Inferior parietal cortex (tissue), 1 donor: ENCODE measurements at regions not wholly inside any gene's neighbourhood (a gene's known extent, or its start where the extent isn't known, plus 50 kb on each side); places are given as distances from the start of the nearest gene placed in this dataset.
A peak's percentile ranks its signal among the peaks of the same experiment; 100 is the strongest.

Source experiments
- DNase-seq: peaks from one replicate; pipeline ENCODE4 v3.0.0-alpha.2; 2016; ENCODE audit errors: extremely low spot score

DNA sequence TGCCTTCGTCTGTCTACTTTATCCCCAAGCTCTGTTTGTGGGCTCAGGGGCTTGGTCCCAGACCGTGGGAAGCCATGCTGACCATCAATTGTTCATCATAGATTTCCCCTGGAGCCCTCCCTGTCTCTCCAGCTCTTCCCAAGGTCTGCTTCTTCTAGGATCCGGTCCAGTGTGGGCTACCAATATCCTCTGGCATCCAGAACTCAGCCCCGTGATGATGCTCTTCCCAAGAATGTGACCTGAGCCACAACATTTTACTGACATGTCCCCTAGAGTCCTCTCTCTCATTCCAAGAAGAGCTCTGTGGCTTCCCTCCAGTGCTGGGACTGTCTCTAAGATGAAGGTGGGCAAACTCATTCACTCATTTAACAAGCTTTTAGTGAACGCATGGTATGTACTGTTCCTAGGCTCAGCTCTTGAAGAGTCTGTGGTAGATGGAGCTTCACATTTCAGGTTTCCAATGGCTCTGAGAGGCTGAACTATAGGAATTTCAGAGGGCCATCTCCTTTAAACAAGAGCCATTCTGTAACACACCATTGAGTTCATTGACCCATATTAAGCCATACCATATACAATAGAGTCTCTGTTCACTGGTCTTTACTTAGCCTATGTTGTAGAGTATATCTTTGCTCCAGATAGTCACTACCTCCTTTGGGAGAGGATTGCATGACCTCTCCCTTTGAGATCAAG is 142.0 kb upstream of the APCDD1 start:
- DNase-seq = no peak

DNA sequence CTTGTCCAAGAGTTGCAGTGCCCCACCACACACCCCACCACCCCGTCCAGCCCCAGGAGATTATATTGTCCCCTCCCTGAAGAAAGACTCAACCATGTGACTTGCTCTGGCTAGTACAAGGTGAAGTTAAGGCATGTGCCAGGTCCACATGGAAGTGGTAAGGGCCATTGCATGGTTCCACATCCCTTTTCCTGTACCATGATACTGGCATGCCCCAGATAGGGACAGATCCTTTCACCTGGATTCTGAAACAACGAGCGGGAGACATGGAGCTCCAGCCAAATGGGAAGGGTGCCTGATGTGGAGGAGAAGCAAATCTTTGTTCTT is 141.5 kb upstream of the APCDD1 start:
- no peak for DNase-seq

DNA sequence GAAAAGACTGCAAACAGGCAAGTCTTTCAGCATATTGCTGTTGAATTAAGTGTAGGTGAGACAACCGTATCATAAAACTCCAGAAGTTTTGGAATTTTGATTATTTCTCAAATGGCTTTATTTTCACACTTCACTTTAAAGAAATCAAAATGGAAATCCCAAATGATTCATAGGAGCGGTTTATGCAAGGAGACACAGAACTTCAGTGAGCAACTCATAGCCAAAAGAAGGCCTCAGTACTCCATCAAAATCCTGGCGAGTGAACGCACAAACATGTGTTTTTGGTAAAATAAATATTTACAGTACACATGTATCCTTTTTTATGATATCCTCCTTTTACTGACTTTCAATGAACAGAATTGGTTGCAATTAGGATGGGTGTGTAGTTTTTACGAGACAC is 140.4 kb upstream of the APCDD1 start:
- DNase-seq = no peak

DNA sequence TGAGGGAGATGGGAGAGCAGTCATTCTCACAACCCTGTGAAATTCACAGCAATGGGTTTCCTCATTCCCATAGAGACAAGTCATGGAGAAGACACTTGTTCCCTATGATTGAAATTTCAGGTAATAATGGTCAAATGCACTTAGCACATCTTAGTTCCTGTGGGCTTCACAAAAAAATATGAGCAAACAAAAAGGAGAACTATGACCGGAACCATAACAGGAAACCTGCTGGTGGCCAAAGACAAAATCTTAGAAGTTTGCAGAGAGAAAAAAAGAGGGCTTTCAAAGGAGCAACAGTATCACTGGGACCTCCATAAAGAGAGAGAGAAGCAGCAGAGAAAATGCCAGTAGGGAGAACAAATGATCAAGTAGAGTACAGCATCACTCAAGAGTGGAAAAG is 138.9 kb upstream of the APCDD1 start:
- DNase-seq = no peak

DNA sequence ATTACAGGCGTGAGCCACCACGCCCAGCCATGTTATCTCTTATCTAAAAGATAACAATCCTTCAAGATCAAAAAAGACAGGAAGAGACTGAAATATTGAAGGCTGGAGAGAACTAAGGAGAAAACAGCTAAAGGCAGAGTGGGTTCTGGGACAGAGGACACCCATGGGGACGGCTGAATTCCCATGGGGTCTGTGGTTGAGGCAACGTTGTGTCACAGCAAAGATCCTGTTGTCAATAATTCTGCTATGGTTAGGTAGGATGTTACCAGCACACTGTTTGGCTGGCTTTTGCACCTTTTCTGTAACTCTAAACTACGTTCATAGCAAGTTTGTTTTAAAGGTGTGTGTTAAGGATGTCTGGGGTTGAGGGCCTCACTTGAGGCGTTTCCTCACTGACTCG is 137.7 kb upstream of the APCDD1 start:
- no peak for DNase-seq

DNA sequence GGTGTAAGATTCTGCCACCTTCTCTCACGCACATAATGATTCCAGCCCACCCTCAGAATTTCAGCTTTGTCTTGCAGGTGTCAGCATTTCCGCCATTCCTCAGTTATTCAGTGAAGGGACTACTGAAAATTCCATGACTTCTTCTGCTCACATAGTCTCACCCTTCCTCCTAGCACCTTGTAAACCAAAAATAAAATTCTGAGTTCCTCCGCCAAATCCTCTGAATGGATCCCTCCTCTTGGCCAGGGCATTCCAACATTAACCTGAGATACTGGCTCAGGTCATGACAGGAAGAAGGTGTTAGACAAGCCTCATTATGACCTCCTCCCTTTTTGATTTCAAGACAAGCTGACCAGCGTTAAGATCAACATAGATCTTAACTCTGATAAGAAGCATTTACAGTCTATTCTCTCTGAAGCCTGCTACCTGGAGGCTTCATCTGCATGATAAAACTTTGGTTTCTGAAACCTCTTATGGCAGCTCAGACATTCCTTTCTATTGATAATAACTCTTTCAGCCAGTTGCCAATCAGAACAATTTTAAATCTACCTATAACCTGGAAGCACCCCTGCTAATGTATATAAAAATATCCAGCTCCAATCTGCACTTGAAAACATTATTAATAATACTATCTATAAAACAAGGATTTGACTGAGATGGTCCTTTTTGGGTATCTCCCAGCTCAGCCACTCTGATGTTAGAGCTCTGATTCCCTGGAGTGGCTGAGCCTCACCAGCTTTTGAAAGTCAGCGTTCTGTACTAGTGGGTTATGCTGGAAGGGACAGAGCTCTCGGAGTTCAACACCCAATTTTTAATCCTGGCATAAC is 136.4 kb upstream of the APCDD1 start:
- no peak for DNase-seq

DNA sequence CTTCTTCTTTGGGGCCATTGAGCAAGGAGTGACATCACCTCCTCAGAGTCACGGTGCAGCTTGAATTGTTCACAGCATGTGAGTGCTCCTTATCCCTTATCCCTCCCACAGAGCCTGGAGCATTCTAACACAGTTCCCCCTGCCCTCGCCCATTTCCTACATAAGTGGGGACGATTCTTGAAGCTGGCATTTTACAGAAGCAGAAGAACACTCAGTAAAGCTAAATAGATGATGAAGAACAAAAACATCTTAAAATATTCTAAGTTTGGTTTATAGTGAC is 135.8 kb upstream of the APCDD1 start:
- no peak for DNase-seq

DNA sequence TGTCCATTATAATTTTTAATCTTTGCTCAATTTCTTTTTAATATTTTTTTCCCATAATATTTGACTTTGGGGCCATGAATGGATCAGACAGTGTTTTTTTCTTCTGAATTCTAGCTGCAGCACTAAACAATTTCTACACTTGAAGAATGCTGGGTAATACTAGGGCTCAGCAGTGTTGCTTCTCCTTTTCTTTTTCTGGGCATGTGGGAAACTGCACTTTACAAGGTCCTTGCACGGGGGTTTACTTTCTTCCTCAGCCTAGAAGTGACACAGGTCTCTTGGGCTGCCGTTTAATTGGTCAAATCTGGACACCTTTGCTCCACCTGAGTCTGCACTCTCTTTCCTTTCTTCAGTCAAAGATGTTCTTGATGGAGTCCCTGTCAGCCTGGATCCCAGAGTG is 135.4 kb upstream of the APCDD1 start:
- DNase-seq = no peak

DNA sequence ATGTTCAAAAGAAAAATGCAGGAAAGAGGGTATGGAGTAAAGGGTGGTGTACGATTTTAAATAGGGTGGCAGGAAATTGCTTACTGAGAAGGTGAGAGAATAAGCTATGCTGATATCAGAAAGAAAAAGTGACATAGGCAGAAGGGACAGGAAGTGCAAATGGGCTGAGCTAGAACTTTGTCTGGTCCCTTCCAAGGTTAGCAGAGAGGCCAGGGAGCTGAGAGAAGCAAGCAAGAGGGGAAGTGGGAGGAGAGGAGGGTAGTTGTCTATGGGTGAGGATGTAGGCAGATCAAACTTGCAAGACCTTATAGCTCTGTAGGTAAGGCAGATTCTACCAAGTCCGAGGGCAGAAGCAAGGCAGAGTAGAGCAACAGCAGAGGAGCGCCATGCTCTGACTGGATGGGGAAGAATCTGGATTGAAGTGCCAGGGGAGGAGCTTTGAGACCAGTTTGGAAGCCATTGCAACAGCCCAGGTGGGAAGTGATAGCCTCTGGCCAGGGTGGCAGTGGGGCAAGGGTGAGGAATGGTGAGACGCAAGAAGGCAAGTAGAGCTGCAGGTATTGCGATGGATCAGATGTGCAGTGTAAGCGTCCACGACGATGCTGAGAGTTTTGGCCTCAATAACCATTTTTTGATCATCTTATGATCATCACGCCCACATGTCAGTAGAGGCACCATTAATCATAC is 134.4 kb upstream of the APCDD1 start:
- DNase-seq = no peak

DNA sequence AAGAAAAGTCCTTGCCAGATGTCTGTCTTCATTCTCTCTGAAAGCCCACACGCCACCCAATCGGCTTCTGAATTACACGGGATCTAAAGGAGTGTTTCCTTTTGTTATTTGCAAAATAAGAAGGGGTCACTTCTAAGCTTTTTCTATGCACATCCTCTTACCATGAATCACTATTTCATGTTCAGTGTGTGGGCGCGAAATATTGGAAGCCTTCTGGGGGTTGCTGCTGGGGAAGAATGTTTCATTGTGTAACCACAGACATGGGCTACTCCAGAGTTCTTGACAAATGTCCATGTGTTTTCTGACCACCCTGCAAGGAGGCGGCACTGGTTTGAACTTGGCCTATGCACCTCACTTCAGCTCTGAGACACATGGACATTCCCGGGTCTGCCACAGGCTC is 133.6 kb upstream of the APCDD1 start:
- no peak for DNase-seq

DNA sequence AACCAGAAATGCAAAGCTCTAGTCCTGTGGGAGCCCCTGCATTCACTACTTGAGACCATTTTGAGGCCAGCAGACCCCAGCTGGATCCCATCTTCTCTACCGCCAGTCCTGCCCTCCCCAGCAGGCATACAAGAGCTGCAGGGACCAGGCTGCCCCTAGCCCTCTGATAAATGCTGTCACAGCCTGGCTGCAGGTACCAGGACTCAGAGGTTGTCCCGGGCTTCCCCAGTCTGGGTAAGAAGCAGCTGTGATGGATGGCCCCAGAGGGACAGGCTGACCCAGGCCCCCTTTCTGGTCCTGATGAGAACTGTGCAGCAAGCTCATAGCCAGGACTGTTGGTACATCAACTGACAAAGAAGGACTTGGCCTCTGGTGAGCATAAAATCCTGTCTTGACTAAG is 132.9 kb upstream of the APCDD1 start:
- DNase-seq = no peak

DNA sequence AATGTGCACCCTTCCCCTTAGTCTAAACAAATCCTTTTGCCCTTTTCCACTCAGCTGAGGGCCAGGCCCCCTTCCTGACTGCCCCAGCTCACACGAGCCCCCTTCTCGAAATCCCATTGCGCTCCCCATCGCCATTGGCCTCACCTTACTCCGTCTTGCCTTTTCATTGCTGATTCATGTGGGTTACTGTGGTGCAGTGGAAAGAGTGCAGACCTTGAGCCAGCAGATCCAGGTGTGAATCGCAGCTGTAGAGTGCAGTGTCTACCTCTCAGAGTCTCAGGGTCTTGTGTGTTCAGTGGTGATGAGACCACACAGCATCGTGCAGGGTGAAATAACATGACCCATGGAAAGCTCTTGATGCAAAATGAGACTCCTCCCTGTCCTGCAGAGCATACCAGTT is 132.4 kb upstream of the APCDD1 start:
- DNase-seq = no peak

DNA sequence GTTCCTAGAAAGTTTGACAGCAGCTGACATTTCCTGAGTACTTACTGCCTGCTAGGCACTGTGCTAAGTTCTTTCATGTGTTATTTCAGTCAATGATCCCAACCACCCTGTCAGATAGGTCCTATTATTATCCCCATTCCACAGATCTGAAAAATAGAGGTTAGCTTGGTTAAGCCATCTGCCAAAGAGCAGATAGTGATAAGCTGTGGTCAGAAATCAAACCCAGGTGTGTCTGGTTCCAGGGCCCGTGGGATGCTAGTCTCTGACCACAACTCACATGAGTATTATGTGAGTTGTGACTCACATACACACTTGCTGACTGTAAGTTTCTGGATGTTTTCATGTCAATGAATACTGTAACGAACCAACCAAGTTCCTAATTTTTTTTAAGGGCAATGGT is 132.0 kb upstream of the APCDD1 start:
- no peak for DNase-seq

DNA sequence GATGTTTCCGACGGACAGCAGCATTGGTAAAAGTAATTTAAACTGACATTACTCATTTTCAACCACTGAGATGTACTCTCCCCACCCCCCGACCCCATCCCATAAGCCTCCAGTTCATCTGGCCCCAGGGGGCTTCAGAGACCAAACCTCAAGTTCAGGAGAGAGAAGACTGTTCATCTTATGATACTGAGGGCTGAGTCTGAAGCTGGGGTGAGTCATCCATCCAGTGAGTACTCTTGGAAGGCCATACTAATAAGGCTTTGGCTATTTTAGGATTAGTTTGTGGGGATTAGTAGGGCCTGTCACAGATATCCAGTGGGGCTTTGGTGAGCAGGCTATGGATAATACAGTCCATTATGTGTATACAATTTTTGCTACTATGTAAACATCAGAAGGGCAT is 125.3 kb upstream of the APCDD1 start:
- DNase-seq = no peak

DNA sequence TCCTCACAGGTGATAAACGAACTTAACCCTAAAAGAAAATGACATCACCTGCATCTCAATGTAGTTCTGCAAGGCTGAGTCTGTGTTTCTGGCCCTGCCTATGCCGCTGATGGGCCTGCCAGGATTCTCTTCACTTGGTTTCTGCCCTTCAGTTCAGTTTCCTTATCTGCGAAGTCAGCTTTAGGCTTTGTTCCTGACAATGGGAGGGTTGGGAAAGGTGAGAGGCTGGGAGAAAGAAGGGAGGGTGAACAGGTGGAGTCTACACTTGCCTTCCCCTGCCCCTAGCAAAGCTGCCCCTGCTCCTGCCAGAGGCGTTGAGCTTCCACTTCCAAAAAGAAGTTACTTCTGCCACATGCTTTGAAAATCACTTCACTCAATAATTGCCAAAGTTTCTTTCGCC is 124.0 kb upstream of the APCDD1 start:
- DNase-seq = no peak

DNA sequence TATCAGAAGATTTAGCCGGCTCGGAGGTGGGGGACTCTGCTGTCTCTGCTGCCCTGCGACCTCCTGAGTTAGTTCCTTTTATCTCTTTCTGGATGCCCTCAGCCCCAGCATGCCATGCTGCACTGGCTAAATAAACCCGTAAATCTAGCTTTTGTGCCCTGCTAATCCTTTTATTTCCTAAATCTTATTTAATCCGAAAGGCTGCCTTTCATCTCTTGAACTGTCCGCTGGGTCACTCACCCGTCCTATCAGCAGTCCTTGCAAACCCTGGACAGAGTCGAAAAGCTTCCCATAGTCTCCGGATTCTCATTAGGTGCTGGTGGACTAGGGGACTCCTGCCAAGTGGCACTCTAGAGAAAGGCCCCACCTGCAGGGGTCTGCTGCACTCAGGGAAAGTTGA is 122.0 kb upstream of the APCDD1 start:
- no peak for DNase-seq

DNA sequence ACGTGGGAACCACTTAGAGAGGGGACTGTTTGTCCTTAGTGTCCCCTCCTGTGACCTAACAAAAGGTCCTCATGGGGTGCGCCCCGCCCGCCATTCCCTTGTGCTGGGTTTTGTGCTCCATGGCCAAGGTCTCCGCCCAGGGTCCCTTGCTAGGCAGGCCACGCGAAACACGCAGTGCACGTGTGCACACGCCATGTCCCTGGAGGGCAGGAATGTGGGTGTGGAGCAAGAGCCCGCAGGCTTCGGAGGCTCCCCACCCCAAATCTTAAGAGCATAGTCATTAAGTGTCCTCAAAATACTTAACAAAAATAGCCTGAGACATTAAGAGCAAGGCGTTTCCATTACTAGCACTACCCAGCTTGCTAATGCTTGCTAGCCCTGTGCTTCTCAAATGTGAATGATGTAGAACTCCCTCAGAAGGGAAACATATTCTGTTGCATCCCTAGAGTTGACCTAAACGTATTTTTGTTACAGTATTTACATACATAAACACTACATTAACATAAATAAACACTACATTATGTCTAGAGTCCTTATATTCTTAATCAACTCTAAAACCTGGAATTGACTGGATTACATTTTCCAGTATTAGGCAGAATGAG is 117.6 kb upstream of the APCDD1 start:
- DNase-seq = no peak

DNA sequence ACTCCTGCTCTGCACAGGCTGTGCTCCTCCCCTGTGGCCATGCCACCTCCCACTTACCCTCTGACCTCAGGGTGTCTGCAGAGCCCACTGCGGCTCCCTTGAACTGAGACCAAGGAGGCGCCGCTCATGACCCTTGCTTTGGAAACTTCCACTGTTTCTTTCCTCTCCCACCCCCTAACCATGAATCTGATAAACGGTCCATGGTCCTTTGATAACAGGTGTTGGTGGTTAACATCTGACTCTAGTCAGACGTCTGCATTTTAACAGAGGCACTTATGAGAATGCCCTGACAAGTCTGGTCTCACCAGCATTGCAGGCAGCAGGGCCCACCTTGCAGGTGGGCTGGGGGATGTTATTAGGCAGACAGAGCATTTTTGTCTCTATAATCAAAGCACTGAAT is 113.6 kb upstream of the APCDD1 start:
- no peak for DNase-seq

DNA sequence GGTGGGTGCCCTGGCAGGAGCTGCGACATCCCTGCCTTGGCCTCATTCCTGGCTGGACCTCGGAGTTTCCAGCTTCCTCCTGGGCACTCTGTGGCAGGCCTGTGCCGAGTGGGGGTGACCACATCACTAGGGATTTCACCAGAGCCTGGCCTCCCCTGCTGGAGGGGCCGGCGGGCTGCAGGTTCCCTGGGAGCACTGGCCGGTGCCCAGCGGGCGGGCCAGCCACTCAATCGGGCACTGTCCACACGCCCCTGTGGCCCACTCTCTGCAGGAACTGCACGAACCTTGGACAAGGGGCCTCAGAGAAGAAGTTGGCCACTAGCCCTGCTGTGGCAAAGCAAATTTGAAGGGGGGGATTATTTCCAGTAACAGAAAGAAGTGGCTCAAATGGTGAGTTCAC is 110.7 kb upstream of the APCDD1 start:
- peak; percentile 23 for DNase-seq

DNA sequence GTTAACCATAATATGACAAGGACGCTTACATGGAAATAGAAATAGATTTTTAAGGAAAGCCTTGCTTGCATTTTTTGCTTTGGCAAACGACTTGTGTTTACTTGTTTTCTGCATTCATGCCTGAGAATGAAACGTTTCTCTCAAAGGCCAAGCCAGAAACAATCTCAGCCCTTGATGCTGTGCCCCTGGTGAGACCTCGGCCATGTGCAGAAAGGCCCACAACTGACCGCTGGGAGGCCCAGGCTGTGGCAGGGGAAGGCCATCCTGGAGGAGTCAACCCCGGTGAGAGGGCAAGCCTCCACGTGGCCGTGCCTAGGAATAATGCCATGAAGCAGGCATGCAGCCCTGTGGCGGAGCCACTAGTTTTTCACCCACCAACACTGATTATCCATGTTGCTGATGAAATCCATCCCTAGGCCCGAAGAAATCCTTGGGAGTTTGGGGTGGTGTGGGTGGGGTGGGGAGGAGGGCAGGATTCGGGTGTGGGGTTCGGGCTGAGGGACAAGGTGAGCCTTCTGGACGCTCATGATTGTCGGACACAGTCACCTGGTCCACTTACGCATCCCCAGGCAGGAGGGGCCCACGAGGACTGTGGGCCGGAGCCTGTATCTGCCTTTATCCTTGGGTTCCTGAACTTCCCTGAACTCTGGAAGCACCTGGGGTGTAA is 107.6 kb upstream of the APCDD1 start:
- no peak for DNase-seq

DNA sequence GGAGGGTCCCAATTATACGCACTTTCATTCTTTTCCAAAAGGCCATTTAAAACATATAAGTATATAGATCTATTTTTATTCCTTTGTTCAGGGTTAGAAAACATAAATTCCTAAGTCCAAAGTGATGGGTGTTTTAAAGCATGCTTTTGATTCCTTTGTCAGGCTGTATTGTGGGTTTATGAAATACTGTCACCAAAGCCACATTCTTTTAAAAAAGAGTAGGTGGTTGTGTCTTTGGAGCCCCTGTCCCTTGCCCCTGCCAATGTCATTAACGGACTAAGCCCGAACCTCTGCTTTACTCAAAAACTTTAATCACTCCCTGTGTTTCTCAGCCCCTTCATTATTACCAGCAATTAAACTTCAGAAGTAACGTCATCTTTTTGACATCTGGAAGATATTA is 104.9 kb upstream of the APCDD1 start:
- no peak for DNase-seq

DNA sequence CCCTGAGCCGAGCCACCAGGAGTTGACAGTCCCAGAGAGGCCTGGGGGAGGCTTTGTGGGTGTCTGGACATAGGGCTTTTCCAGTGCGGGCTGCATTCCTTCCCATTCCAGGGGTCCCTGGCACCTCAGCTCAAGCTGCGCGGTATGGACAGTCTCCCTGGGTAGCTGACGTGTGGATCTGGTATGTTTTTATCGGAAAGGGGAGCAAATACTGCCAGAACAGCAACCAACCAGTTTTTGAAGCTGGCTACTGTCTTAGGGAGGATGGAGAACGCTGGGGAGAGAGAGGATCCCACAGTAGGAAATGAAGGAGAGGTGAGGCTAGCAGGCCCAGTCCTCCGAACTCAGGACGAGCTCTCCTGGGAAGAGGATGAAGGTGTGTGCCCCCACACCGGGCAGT is 103.8 kb upstream of the APCDD1 start:
- no peak for DNase-seq
